ENCODE measurements at regions not wholly inside any gene's neighbourhood (a gene's known extent, or its start where the extent isn't known, plus 50 kb on each side); places are given as distances from the start of the nearest gene placed in this dataset.
"Not testable (repeated sequence)": the region's sequence is repeated elsewhere in the genome, so short reads cannot be mapped to it uniquely, and the experiment has no call there.

- no peak overlapping the region for H3K4me3 ChIP-seq (ENCODE audit: low read depth, low read length)
- DNase-seq (ENCODE audit: low read depth): no peak
- TF ChIP-seq CTCF (conservative IDR thresholded peaks at IDR 0.05; ENCODE audit: low read depth, low read length): no peak
These were observed 505.3 kb upstream of the SLC39A10 start for GRCh38 chr2:195151711-195152110.

DNA sequence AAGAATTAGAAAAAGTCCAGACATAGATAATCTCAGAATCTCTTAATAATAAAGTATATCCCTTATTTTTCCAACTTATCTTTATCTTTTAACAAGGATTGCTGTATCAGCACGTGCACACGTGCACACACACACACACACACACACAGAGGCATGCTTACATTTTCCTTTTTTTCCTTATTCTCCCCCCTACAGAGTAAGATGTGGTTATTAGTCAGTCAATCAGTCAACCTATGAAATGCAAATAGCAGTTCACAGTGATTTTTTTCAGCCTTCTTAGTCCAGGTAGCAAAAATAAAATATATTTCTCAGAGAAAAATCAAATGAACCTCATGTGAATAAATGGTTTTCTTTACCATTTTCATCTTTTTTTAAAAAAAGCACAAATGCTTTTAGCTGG is 506.2 kb upstream of the SLC39A10 start:
- H3K4me3 ChIP-seq (ENCODE audit: low read depth, low read length): no peak overlapping the region

DNA sequence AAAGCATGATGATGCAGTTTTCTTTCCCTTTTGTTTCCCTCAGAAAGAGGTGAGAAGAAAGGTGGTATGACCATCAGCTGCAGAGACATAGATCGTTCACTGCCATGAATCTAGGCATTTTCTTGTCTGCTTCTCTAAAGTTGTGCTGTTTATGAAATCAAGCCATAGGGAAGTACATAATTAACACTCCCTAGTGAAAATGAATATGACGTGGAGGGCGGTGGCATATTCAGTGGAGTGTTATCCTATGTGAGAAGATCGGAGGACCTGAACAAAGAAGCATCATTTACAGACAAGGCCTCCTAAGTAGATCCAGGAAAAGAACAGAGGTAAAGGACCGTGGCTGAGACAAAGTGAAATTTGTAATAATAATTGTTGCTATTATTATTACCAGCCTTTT is 509.0 kb upstream of the SLC39A10 start:
- TF ChIP-seq CTCF (conservative IDR thresholded peaks at IDR 0.05; ENCODE audit: low read depth, low read length): no peak
- no peak overlapping the region for H3K4me3 ChIP-seq (ENCODE audit: low read depth, low read length)
- no peak for DNase-seq (ENCODE audit: low read depth)

More for the DNA sequence above, 506.2 kb upstream of the SLC39A10 start:
- no peak for DNase-seq (ENCODE audit: low read depth)
- no peak for TF ChIP-seq CTCF (conservative IDR thresholded peaks at IDR 0.05; ENCODE audit: low read depth, low read length)

DNA sequence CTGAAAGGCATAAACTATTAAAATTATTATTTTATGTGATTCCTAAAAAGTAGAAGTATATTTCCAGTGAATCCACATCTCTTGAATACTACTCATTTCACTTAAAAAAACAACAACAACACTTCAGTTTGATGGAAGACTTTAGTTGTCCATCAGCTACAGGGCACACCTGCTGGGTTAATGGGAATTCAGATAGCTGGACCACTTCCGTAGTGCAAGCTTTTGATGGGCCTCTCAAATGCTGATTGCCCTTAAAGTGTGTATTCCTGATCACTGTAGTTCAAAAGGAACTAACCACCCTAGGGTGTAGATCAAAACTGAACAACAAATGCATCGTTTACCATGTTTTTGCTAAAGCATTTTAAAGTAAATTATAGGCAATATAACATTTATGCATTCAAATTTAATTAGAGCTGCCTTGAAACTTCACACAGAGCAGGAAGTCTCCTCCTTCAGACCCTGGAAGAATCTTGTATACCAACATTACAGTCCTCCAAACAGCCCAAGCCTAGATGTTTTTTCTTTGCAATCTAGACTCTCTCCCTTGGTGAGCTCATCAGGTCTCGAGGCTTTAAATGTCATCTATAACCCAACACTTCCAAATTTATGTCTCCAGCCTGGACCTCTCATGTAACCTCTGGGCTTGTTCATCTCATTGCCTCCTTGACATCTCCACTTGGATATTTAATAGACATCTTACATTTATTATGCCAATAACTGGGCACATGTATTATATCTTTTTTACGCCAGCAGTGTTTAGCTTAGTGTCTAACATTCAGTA is 510.1 kb upstream of the SLC39A10 start:
- no peak for TF ChIP-seq CTCF (conservative IDR thresholded peaks at IDR 0.05; ENCODE audit: low read depth, low read length)
- no peak for DNase-seq (ENCODE audit: low read depth)
- H3K4me3 ChIP-seq (ENCODE audit: low read depth, low read length): no peak overlapping the region

DNA sequence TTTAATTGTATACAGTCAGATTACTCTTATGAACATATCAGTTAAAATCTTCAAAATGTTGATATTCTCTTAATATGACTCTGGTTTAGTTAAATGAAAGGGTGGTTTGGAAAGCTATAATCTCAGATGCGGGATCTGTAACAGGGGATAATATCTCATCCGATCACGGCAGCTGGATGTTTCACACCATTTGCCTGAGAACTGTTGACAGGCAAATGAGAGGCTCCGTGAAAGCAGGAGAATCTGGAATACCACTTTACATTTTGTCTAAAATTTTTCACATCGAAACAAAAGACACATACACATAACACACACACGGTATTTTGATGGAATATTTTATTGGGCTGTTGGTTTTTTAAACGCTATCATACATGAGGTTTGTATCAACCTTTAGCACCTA is 518.6 kb upstream of the SLC39A10 start:
- no peak for TF ChIP-seq CTCF (conservative IDR thresholded peaks at IDR 0.05; ENCODE audit: low read depth, low read length)

DNA sequence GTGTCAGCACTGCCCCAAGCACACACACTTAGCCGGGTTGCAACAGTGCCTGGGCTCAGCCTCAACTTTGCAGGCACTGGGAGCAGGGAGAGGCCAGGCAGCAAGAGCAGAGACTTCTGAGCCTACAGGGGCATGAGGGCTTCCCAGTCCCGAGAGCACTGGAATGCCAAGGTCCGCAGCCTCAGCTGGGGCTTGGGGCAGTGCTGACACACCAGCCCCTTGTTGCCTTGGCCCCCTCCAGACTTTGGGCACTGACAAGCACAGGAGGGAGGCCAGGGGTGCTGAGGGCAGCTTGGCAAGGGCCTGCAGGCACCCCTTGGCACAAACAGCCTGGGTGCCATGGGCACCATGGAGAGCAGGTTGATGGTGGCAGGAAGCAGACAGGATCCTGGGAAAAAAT is 531.1 kb upstream of the SLC39A10 start:
- not testable (repeated sequence) for H3K4me3 ChIP-seq (ENCODE audit: low read depth, low read length); DNase-seq (ENCODE audit: low read depth)

More for the DNA sequence above, 518.6 kb upstream of the SLC39A10 start:
- no peak for DNase-seq (ENCODE audit: low read depth)
- H3K4me3 ChIP-seq (ENCODE audit: low read depth, low read length): no peak overlapping the region

DNA sequence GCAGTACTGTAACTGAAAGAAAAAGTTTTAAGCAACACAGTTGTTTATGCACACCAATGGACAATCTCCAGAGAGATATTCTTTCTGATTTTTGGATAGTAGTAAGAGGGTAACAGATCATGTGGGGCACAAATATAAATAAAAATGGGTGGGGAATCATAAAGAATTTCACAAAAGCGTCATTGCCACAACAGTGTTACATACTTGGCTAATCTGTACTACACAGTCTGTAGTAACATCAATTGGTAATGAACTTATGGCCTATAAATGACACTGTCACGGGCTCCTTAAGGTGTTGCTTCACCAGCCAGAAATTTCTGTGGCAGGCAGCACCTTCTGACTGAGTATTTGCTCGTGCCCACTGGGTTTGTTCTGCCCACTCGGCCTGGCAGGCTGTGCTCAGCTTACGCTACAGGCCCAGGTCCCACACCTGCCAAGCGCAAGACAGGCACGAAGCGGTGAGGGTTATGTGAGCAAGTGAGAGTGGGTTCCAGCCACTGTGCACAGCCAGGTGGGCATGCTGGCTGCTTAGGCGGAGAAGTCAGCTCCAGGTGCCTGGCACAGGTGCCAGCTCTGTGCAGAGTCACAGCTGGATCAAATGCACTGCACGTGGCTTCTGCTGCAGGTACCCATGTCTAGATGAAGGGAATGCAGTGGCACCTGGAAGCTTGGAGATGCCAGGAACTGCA is 532.5 kb upstream of the SLC39A10 start:
- no peak for TF ChIP-seq CTCF (conservative IDR thresholded peaks at IDR 0.05; ENCODE audit: low read depth, low read length)
- no peak overlapping the region for H3K4me3 ChIP-seq (ENCODE audit: low read depth, low read length)
- DNase-seq (ENCODE audit: low read depth): no peak

All from choroid plexus epithelial cell (primary cell).